Bronchial epithelial cell (primary cell): ENCODE measurements at regions not wholly inside any gene's neighbourhood (a gene's known extent, or its start where the extent isn't known, plus 50 kb on each side); places are given as distances from the start of the nearest gene placed in this dataset.
A peak's percentile ranks its signal among the peaks of the same experiment; 100 is the strongest.

Experiments
- DNase-seq: peaks from one replicate; pipeline ENCODE4 v3.0.0-alpha.2; 2010; ENCODE audit warnings: low read depth
- FAIRE-seq: peaks from 2 replicates; lab custom pipeline; 2011; peaks lifted over from hg19 to GRCh38; lab: Jason Lieb, UNC
- H3K27me3 ChIP-seq: 2 replicates; pipeline ENCODE4 v1.5.1; 2011; ENCODE audit warnings: low read length; ENCODE audit not compliant: control insufficient read depth, insufficient read depth
- H3K36me3 ChIP-seq: 2 replicates; pipeline ENCODE4 v1.5.1; 2011; ENCODE audit warnings: low read length; ENCODE audit not compliant: control insufficient read depth, insufficient read depth
- H3K4me3 ChIP-seq: 2 replicates; pipeline ENCODE4 v1.5.1; 2011; ENCODE audit warnings: mild to moderate bottlenecking, low read depth, low read length, control low read depth
- TF ChIP-seq, protein P1 (sequence below): IDR thresholded peaks from 2 replicates; pipeline ENCODE4 v1.5.1; 2011; ENCODE audit warnings: mild to moderate bottlenecking, moderate library complexity, low read length, control low read depth, inconsistent platforms; ENCODE audit not compliant: insufficient read depth, severe bottlenecking

DNA sequence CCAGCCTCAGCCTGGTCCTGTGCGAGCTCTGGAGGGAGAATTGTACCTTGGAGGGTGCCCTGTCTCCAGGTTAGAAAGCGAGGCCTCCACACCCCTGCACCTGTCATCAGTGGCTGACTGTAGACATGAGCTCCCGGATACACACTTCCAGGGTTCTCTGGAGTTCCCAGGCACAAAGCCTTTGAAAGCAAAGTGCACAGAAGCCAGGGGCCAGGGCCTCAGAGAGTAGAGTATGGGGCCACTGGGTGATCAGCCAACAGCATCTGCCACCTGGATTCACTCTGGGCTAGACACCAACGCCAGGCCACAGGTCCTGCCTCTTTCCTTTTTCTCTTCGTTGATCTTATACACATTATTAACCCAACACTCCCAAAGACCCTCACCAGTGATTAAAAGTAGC is 239.4 kb upstream of the HDAC4 start:
- H3K27me3 ChIP-seq, result no peaks in the 10 kb centered on the region
- no peak for FAIRE-seq
- DNase-seq, result no peak
- H3K36me3 ChIP-seq, result no peaks in the 10 kb centered on the region
- TF ChIP-seq, protein P1, sequence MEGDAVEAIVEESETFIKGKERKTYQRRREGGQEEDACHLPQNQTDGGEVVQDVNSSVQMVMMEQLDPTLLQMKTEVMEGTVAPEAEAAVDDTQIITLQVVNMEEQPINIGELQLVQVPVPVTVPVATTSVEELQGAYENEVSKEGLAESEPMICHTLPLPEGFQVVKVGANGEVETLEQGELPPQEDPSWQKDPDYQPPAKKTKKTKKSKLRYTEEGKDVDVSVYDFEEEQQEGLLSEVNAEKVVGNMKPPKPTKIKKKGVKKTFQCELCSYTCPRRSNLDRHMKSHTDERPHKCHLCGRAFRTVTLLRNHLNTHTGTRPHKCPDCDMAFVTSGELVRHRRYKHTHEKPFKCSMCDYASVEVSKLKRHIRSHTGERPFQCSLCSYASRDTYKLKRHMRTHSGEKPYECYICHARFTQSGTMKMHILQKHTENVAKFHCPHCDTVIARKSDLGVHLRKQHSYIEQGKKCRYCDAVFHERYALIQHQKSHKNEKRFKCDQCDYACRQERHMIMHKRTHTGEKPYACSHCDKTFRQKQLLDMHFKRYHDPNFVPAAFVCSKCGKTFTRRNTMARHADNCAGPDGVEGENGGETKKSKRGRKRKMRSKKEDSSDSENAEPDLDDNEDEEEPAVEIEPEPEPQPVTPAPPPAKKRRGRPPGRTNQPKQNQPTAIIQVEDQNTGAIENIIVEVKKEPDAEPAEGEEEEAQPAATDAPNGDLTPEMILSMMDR, result no peak
- H3K4me3 ChIP-seq, result no peak overlapping the region

DNA sequence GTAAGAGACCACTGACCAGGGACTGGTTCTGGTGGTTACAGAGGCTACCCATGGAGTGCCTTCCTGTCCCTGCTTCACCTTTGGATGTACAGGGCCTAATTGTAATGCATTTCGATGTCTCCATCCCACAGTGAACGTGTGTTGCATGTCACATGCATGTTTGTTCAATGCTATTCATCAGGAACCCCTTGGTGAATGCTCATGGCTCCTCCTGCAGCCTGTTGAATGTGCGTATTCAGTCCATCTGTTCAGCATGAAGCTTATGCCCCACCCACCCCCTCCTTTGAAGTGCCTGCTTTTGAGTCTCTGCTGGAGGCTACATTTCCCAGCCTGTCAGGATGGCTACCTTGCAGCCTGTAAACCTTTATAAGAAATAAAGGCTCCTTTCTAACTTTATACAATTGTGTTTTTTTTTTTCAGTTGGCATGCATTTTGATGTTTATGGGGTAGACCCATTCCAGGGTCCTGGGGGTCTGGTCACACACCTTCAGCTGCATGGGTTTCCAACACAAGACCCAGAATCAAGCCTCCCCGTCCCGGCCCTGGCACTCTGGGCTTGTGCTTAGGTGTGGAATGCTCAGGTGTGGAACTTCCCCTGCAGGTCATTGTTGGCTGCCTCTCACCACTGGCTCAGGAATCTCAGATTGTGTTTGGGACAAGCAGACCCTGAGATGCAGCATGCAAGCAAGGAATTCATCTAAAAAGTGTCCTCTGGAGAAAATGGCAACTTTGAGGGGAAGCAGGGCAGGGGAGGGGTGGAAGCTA is 238.8 kb upstream of the HDAC4 start:
- Histone ChIP-seq H3K36me3 (no peaks in the 10 kb centered on the region), H3K4me3 (no peak overlapping the region), H3K27me3 (no peaks in the 10 kb centered on the region)
- TF ChIP-seq, protein P1, result no peak
- no peak for DNase-seq
- no peak for FAIRE-seq

DNA sequence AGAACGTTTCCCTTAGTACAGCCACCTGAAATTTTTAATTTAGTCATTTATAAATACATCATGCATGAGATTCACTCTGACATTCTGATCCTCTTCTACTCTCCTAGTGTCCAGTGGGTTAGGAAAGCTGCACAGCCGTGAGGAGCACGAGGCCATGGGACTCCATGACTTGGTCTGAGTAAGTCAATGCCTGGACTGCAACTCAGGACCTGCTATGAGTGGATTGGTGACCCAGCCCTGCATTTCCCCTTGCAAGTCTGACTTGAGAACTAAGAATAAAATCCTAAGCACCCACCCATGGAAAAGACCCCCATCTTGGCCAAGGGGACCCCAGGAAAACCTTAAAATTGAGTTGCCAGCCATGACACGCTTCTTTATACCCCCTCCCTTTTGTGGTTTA is 237.6 kb upstream of the HDAC4 start:
- Histone ChIP-seq H3K27me3 (no peaks in the 10 kb centered on the region), H3K36me3 (no peaks in the 10 kb centered on the region), H3K4me3 (no peak overlapping the region)
- FAIRE-seq (no peak), DNase-seq (no peak)
- TF ChIP-seq, protein P1, result no peak

DNA sequence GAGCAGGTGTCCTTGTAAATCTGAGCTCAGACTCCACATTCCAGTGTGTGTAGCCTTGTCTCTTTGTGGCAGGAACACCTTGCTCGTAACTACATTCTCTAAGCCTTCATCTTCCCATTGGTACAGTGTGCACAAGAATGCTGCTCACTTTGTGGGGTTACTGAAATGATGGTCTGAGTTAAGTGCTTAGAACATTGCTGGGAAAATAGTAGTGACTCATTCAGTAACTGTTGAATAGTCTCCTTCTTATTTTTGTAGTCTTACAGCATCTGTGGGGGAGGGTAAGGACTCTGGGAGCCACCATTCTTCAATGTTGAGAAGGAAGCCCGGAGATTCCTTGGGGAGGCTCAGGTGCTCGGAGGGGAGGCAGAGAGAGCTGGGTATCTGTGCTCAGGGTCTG is 236.0 kb upstream of the HDAC4 start:
- TF ChIP-seq, protein P1, result no peak
- FAIRE-seq (no peak), DNase-seq (no peak)
- no peak overlapping the region for H3K4me3 ChIP-seq
- H3K27me3 ChIP-seq, result no peaks in the 10 kb centered on the region
- no peaks in the 10 kb centered on the region for H3K36me3 ChIP-seq

DNA sequence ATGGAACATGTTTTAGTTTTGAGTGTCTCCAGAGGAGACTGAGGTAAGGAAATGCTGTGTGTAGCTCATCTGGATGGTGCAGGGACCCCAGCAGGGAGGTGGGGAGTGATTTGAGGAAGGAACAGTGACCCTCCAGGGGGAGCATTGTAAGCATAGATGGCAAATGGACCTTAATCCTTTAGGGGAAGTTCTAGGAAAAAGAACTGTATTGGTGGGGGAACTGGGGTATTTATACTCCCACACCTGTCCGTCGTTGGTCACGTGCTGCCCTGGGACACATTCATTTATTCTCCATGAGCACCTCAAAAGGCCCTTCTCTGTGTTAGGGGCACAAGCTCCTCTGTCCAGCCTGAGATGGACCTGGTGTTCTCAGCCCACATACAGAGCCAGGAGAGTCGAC is 233.9 kb upstream of the HDAC4 start:
- H3K27me3 ChIP-seq, result no peaks in the 10 kb centered on the region
- no peak overlapping the region for H3K4me3 ChIP-seq
- TF ChIP-seq, protein P1, result no peak
- DNase-seq (no peak), FAIRE-seq (peak; percentile 28)
- no peaks in the 10 kb centered on the region for H3K36me3 ChIP-seq
